ENCODE measurements at regions not wholly inside any gene's neighbourhood (a gene's known extent, or its start where the extent isn't known, plus 50 kb on each side); places are given as distances from the start of the nearest gene placed in this dataset.
"Not testable (repeated sequence)": the region's sequence is repeated elsewhere in the genome, so short reads cannot be mapped to it uniquely, and the experiment has no call there.

- Mint-ChIP-seq H3K4me3 (no peak overlapping the region), H3K4me1 (no peaks in the 10 kb centered on the region), H3K27ac (no peak overlapping the region), H3K9me3 (peaks cover 5 to 18% (median 13%) of the 10 kb centered on the region in 6 donors), H3K27me3 (ENCODE audit: low read depth in 3 of 3) (peaks cover 0 to 2% (median 0%) of the 10 kb centered on the region in 3 donors), H3K36me3 (no peaks in the 10 kb centered on the region)
- DNase-seq: no peak
Observed at GRCh38 chr2:185537689-185538088, 200.9 kb upstream of the FSIP2 start.

GRCh38 chr2:185567196-185567595 lies 171.4 kb upstream of the FSIP2 start:
- Mint-ChIP-seq H3K9me3 (peaks cover 16 to 51% (median 21%) of the 10 kb centered on the region in 6 donors), H3K4me3 (no peak overlapping the region), H3K27me3 (ENCODE audit: low read depth in 3 of 3) (peaks cover 0 to 4% (median 0%) of the 10 kb centered on the region in 3 donors), H3K4me1 (no peaks in the 10 kb centered on the region), H3K36me3 (no peaks in the 10 kb centered on the region), H3K27ac (no peak overlapping the region)
- no peak for DNase-seq

GRCh38 chr2:185567940-185568339 lies 170.7 kb upstream of the FSIP2 start:
- Mint-ChIP-seq H3K27me3 (ENCODE audit: low read depth in 3 of 3) (peaks cover 0 to 4% (median 0%) of the 10 kb centered on the region in 3 donors), H3K36me3 (no peaks in the 10 kb centered on the region), H3K9me3 (peaks cover 11 to 46% (median 17%) of the 10 kb centered on the region in 6 donors), H3K27ac (no peak overlapping the region), H3K4me1 (no peaks in the 10 kb centered on the region), H3K4me3 (no peak overlapping the region)
- DNase-seq: no peak

GRCh38 chr2:185578322-185578721 lies 160.3 kb upstream of the FSIP2 start:
- H3K27me3 Mint-ChIP-seq (ENCODE audit: low read depth in 3 of 3): peaks cover 0 to 2% (median 0%) of the 10 kb centered on the region in 3 donors
- no peaks in the 10 kb centered on the region for H3K4me1 Mint-ChIP-seq
- DNase-seq: no peak
- peaks cover 0 to 45% (median 17%) of the 10 kb centered on the region in 6 donors for H3K9me3 Mint-ChIP-seq
- no peaks in the 10 kb centered on the region for H3K36me3 Mint-ChIP-seq
- no peak overlapping the region for H3K4me3 Mint-ChIP-seq
- no peak overlapping the region for H3K27ac Mint-ChIP-seq

- Mint-ChIP-seq H3K36me3 (peaks cover 0 to 3% (median 0%) of the 10 kb centered on the region in 3 donors), H3K9me3 (peaks cover 9 to 40% (median 23%) of the 10 kb centered on the region in 6 donors), H3K27me3 (ENCODE audit: low read depth in 3 of 3) (peaks cover 0 to 2% (median 0%) of the 10 kb centered on the region in 3 donors), H3K4me3 (no peak overlapping the region), H3K4me1 (no peaks in the 10 kb centered on the region), H3K27ac (no peak overlapping the region)
- DNase-seq: no peak
Observed at GRCh38 chr2:185583058-185583816, 155.4 kb upstream of the FSIP2 start.

- not testable (repeated sequence) for DNase-seq; H3K27me3 Mint-ChIP-seq (ENCODE audit: low read depth in 3 of 3); H3K27ac Mint-ChIP-seq; H3K4me1 Mint-ChIP-seq; H3K4me3 Mint-ChIP-seq; H3K36me3 Mint-ChIP-seq
- H3K9me3 Mint-ChIP-seq: peaks cover 17 to 32% (median 26%) of the 10 kb centered on the region in 6 donors
Observed at GRCh38 chr2:185585165-185585564, 153.4 kb upstream of the FSIP2 start.

- not testable (repeated sequence) for H3K27me3 Mint-ChIP-seq (ENCODE audit: low read depth in 3 of 3); DNase-seq; H3K4me3 Mint-ChIP-seq; H3K4me1 Mint-ChIP-seq; H3K36me3 Mint-ChIP-seq; H3K27ac Mint-ChIP-seq
- H3K9me3 Mint-ChIP-seq: peaks cover 14 to 36% (median 34%) of the 10 kb centered on the region in 6 donors
Observed at GRCh38 chr2:185591276-185591675, 147.3 kb upstream of the FSIP2 start.

GRCh38 chr2:185607945-185608344 lies 130.7 kb upstream of the FSIP2 start:
- Mint-ChIP-seq H3K27ac (no peak overlapping the region), H3K36me3 (no peaks in the 10 kb centered on the region), H3K4me1 (no peaks in the 10 kb centered on the region), H3K27me3 (ENCODE audit: low read depth in 3 of 3) (peaks cover 0 to 2% (median 0%) of the 10 kb centered on the region in 3 donors), H3K9me3 (peaks cover 2 to 31% (median 9%) of the 10 kb centered on the region in 6 donors), H3K4me3 (no peak overlapping the region)
- no peak for DNase-seq

GRCh38 chr2:185608799-185609198 lies 129.8 kb upstream of the FSIP2 start:
- Mint-ChIP-seq H3K4me1 (no peaks in the 10 kb centered on the region), H3K9me3 (peaks cover 3 to 29% (median 12%) of the 10 kb centered on the region in 6 donors), H3K36me3 (no peaks in the 10 kb centered on the region), H3K27ac (no peak overlapping the region), H3K27me3 (ENCODE audit: low read depth in 3 of 3) (peaks cover 0 to 2% (median 0%) of the 10 kb centered on the region in 3 donors), H3K4me3 (no peak overlapping the region)
- DNase-seq: no peak

GRCh38 chr2:185610301-185610700 lies 128.3 kb upstream of the FSIP2 start:
- DNase-seq: no peak
- no peak overlapping the region for H3K27ac Mint-ChIP-seq
- no peaks in the 10 kb centered on the region for H3K4me1 Mint-ChIP-seq
- H3K4me3 Mint-ChIP-seq: no peak overlapping the region
- peaks cover 0 to 2% (median 0%) of the 10 kb centered on the region in 3 donors for H3K27me3 Mint-ChIP-seq (ENCODE audit: low read depth in 3 of 3)
- peaks cover 3 to 33% (median 11%) of the 10 kb centered on the region in 6 donors for H3K9me3 Mint-ChIP-seq
- no peaks in the 10 kb centered on the region for H3K36me3 Mint-ChIP-seq

- Mint-ChIP-seq H3K27me3 (ENCODE audit: low read depth in 3 of 3) (peaks cover 0 to 3% (median 2%) of the 10 kb centered on the region in 3 donors), H3K36me3 (no peaks in the 10 kb centered on the region), H3K4me3 (no peak overlapping the region), H3K9me3 (peaks cover 8 to 59% (median 29%) of the 10 kb centered on the region in 6 donors), H3K4me1 (no peaks in the 10 kb centered on the region), H3K27ac (no peak overlapping the region)
- no peak for DNase-seq
Observed at GRCh38 chr2:185618625-185619024, 120.0 kb upstream of the FSIP2 start.

- DNase-seq: no peak
- Mint-ChIP-seq H3K9me3 (peaks cover 0 to 26% (median 7%) of the 10 kb centered on the region in 6 donors), H3K27ac (no peak overlapping the region), H3K4me1 (no peaks in the 10 kb centered on the region), H3K4me3 (no peak overlapping the region), H3K27me3 (ENCODE audit: low read depth in 3 of 3) (no peaks in the 10 kb centered on the region), H3K36me3 (no peaks in the 10 kb centered on the region)
Observed at GRCh38 chr2:185625604-185626003, 113.0 kb upstream of the FSIP2 start.

GRCh38 chr2:185628985-185629384 lies 109.6 kb upstream of the FSIP2 start:
- H3K4me3 Mint-ChIP-seq: no peak overlapping the region
- no peaks in the 10 kb centered on the region for H3K27me3 Mint-ChIP-seq (ENCODE audit: low read depth in 3 of 3)
- H3K36me3 Mint-ChIP-seq: no peaks in the 10 kb centered on the region
- H3K4me1 Mint-ChIP-seq: no peaks in the 10 kb centered on the region
- no peak overlapping the region for H3K27ac Mint-ChIP-seq
- no peak for DNase-seq
- peaks cover 5 to 35% (median 10%) of the 10 kb centered on the region in 6 donors for H3K9me3 Mint-ChIP-seq

- no peak for DNase-seq
- Mint-ChIP-seq H3K36me3 (no peaks in the 10 kb centered on the region), H3K4me1 (no peaks in the 10 kb centered on the region), H3K27ac (no peak overlapping the region), H3K4me3 (no peak overlapping the region), H3K27me3 (ENCODE audit: low read depth in 3 of 3) (no peaks in the 10 kb centered on the region), H3K9me3 (peaks cover 9 to 35% (median 12%) of the 10 kb centered on the region in 6 donors)
Observed at GRCh38 chr2:185633621-185634020, 105.0 kb upstream of the FSIP2 start.

- Mint-ChIP-seq H3K4me1 (no peaks in the 10 kb centered on the region), H3K36me3 (no peaks in the 10 kb centered on the region), H3K9me3 (peaks cover 3 to 44% (median 15%) of the 10 kb centered on the region in 6 donors), H3K4me3 (no peak overlapping the region), H3K27me3 (ENCODE audit: low read depth in 3 of 3) (no peaks in the 10 kb centered on the region), H3K27ac (no peak overlapping the region)
- DNase-seq: no peak
Observed at GRCh38 chr2:185638771-185639170, 99.8 kb upstream of the FSIP2 start.

All from immature natural killer cell (primary cell).